ENCODE measurements at regions not wholly inside any gene's neighbourhood (a gene's known extent, or its start where the extent isn't known, plus 50 kb on each side); places are given as distances from the start of the nearest gene placed in this dataset.

GRCh38 chr6:166046982-166047381, 120.7 kb downstream of the TBXT start:
- ATAC-seq (no peak), DNase-seq (no peak)
- Histone ChIP-seq H3K4me3 (no peak overlapping the region), H3K9me3 (no peaks in the 10 kb centered on the region), H3K4me1 (no peaks in the 10 kb centered on the region), H3K27me3 (no peaks in the 10 kb centered on the region), H3K36me3 (no peaks in the 10 kb centered on the region), H3K27ac (no peak overlapping the region)
- in situ Hi-C loops (cut with MboI; ENCODE audit: low sequenced_read_pairs in 4 of 4) (no loop called here), intact Hi-C loops (cut with DNase I; ENCODE audit: low total_unique reads) (no loop called here)
- TF ChIP-seq CTCF (IDR thresholded peaks at IDR 0.05 in 4 of 5, conservative IDR thresholded peaks at IDR 0.05 in 1 of 5) (no peak), POLR2A (IDR thresholded peaks at IDR 0.05) (no peak)

- no peaks in the 10 kb centered on the region for H3K27me3 ChIP-seq
- H3K27ac ChIP-seq: no peak overlapping the region
- ATAC-seq (no peak), DNase-seq (no peak)
- in situ Hi-C loops (cut with MboI; ENCODE audit: low sequenced_read_pairs in 4 of 4): no loop called here
- no peak for TF ChIP-seq POLR2A (IDR thresholded peaks at IDR 0.05)
- TF ChIP-seq CTCF (IDR thresholded peaks at IDR 0.05 in 4 of 5, conservative IDR thresholded peaks at IDR 0.05 in 1 of 5): no peak
- no peak overlapping the region for H3K4me3 ChIP-seq
- no peaks in the 10 kb centered on the region for H3K4me1 ChIP-seq
- no peaks in the 10 kb centered on the region for H3K9me3 ChIP-seq
- intact Hi-C loops (cut with DNase I; ENCODE audit: low total_unique reads): no loop called here
- no peaks in the 10 kb centered on the region for H3K36me3 ChIP-seq
These were observed 121.4 kb downstream of the TBXT start for GRCh38 chr6:166046226-166046625.

GRCh38 chr6:166045860-166046200, 121.8 kb downstream of the TBXT start:
- in situ Hi-C loops (cut with MboI; ENCODE audit: low sequenced_read_pairs in 4 of 4): no loop called here
- H3K27me3 ChIP-seq: no peaks in the 10 kb centered on the region
- no peak overlapping the region for H3K4me3 ChIP-seq
- H3K27ac ChIP-seq: no peak overlapping the region
- H3K9me3 ChIP-seq: no peaks in the 10 kb centered on the region
- TF ChIP-seq POLR2A (IDR thresholded peaks at IDR 0.05) (no peak), CTCF (IDR thresholded peaks at IDR 0.05 in 4 of 5, conservative IDR thresholded peaks at IDR 0.05 in 1 of 5) (no peak)
- intact Hi-C loops (cut with DNase I; ENCODE audit: low total_unique reads): no loop called here
- H3K4me1 ChIP-seq: no peaks in the 10 kb centered on the region
- no peaks in the 10 kb centered on the region for H3K36me3 ChIP-seq
- DNase-seq: no peak
- ATAC-seq: no peak

- no peaks in the 10 kb centered on the region for H3K36me3 ChIP-seq
- ATAC-seq (no peak), DNase-seq (no peak)
- H3K4me1 ChIP-seq: no peaks in the 10 kb centered on the region
- TF ChIP-seq CTCF (IDR thresholded peaks at IDR 0.05 in 4 of 5, conservative IDR thresholded peaks at IDR 0.05 in 1 of 5): no peak
- no peak for TF ChIP-seq POLR2A (IDR thresholded peaks at IDR 0.05)
- H3K4me3 ChIP-seq: no peak overlapping the region
- H3K9me3 ChIP-seq: no peaks in the 10 kb centered on the region
- in situ Hi-C loops (cut with MboI; ENCODE audit: low sequenced_read_pairs in 4 of 4): no loop called here
- intact Hi-C loops (cut with DNase I; ENCODE audit: low total_unique reads): no loop called here
- H3K27ac ChIP-seq: no peak overlapping the region
- H3K27me3 ChIP-seq: no peaks in the 10 kb centered on the region
These were observed 122.3 kb downstream of the TBXT start for GRCh38 chr6:166045173-166045859.

GRCh38 chr6:166041277-166041676, 126.4 kb downstream of the TBXT start:
- no peak for DNase-seq
- ATAC-seq: no peak
- Histone ChIP-seq H3K27ac (no peak overlapping the region), H3K9me3 (no peaks in the 10 kb centered on the region), H3K27me3 (no peaks in the 10 kb centered on the region), H3K4me1 (no peaks in the 10 kb centered on the region), H3K36me3 (no peaks in the 10 kb centered on the region), H3K4me3 (no peak overlapping the region)
- intact Hi-C loops (cut with DNase I; ENCODE audit: low total_unique reads): no loop called here
- in situ Hi-C loops (cut with MboI; ENCODE audit: low sequenced_read_pairs in 4 of 4): no loop called here
- TF ChIP-seq CTCF (IDR thresholded peaks at IDR 0.05 in 4 of 5, conservative IDR thresholded peaks at IDR 0.05 in 1 of 5) (no peak), POLR2A (IDR thresholded peaks at IDR 0.05) (no peak)

Measured in gastrocnemius medialis (tissue), 4 donors.